OCI-LY7 (cell line): ENCODE measurements at regions not wholly inside any gene's neighbourhood (a gene's known extent, or its start where the extent isn't known, plus 50 kb on each side); places are given as distances from the start of the nearest gene placed in this dataset.

Experiments
- CTCF ChIP-seq: fragments of 200-600 bp; sonication (generic); conservative IDR thresholded peaks from 2 replicates; pipeline ENCODE4 v1.5.1; 2014; ENCODE audit warnings: mild to moderate bottlenecking, antibody characterized with exemption, low read length, moderate library complexity, mixed read lengths
- EZH2phosphoT487 ChIP-seq: fragments of 200-600 bp; sonication (generic); IDR thresholded peaks from 2 replicates; pipeline ENCODE4 v1.6.1; 2018; ENCODE audit warnings: low read depth, borderline replicate concordance, mild to moderate bottlenecking, mixed run types, antibody characterized with exemption, low read length, moderate library complexity, mixed read lengths

GRCh38 chr9:107872457-107873192, 383.1 kb upstream of the KLF4 start:
- TF ChIP-seq CTCF: no peak
- TF ChIP-seq EZH2phosphoT487: no peak
